GM18873 (cell line): ENCODE measurements at regions not wholly inside any gene's neighbourhood (a gene's known extent, or its start where the extent isn't known, plus 50 kb on each side); places are given as distances from the start of the nearest gene placed in this dataset.
"Not testable (repeated sequence)": the region's sequence is repeated elsewhere in the genome, so short reads cannot be mapped to it uniquely, and the experiment has no call there.

Source experiments
- ATAC-seq: cut with Tn5 transposase; IDR thresholded peaks from one replicate; pipeline ENCODE4 v1.9.1; 2021; ENCODE audit warnings: mild to moderate bottlenecking, moderate library complexity, moderate number of reproducible peaks; ENCODE audit not compliant: unreplicated experiment, low FRiP score

GRCh38 chr5:28374492-28374967, 1336.1 kb upstream of the CDH9 start:
- no peak for ATAC-seq

- no peak for ATAC-seq
Observed at GRCh38 chr5:28370896-28371295, 1332.5 kb upstream of the CDH9 start.

- no peak for ATAC-seq
Observed at GRCh38 chr5:28369418-28369817, 1331.0 kb upstream of the CDH9 start.

GRCh38 chr5:28355831-28356230, 1317.4 kb upstream of the CDH9 start:
- ATAC-seq, result no peak

- no peak for ATAC-seq
Observed at GRCh38 chr5:28346696-28347095, 1308.3 kb upstream of the CDH9 start.

GRCh38 chr5:28344836-28345433, 1306.5 kb upstream of the CDH9 start:
- no peak for ATAC-seq

GRCh38 chr5:28329176-28329575, 1290.8 kb upstream of the CDH9 start:
- ATAC-seq, result no peak

- no peak for ATAC-seq
Observed at GRCh38 chr5:28328681-28329080, 1290.3 kb upstream of the CDH9 start.

GRCh38 chr5:28324174-28324573, 1285.8 kb upstream of the CDH9 start:
- ATAC-seq, result no peak

GRCh38 chr5:28313953-28314352, 1275.6 kb upstream of the CDH9 start:
- ATAC-seq, result no peak

- no peak for ATAC-seq
Observed at GRCh38 chr5:28313321-28313951, 1275.0 kb upstream of the CDH9 start.

- no peak for ATAC-seq
Observed at GRCh38 chr5:28310696-28311095, 1272.3 kb upstream of the CDH9 start.

GRCh38 chr5:28305891-28306290, 1267.5 kb upstream of the CDH9 start:
- no peak for ATAC-seq

- ATAC-seq, result no peak
Observed at GRCh38 chr5:28301712-28302111, 1263.3 kb upstream of the CDH9 start.

- ATAC-seq, result no peak
Observed at GRCh38 chr5:28296254-28297013, 1258.0 kb upstream of the CDH9 start.

- not testable (repeated sequence) for ATAC-seq
Observed at GRCh38 chr5:28287021-28287420, 1248.6 kb upstream of the CDH9 start.

- no peak for ATAC-seq
Observed at GRCh38 chr5:28286566-28286965, 1248.2 kb upstream of the CDH9 start.

- ATAC-seq, result no peak
Observed at GRCh38 chr5:28284788-28285187, 1246.4 kb upstream of the CDH9 start.

GRCh38 chr5:28281351-28281750, 1243.0 kb upstream of the CDH9 start:
- no peak for ATAC-seq

GRCh38 chr5:28275931-28276330, 1237.5 kb upstream of the CDH9 start:
- no peak for ATAC-seq

GRCh38 chr5:28269978-28270377, 1231.6 kb upstream of the CDH9 start:
- no peak for ATAC-seq

- no peak for ATAC-seq
Observed at GRCh38 chr5:28265877-28266276, 1227.5 kb upstream of the CDH9 start.
